A673 (cell line): ENCODE measurements at regions not wholly inside any gene's neighbourhood (a gene's known extent, or its start where the extent isn't known, plus 50 kb on each side); places are given as distances from the start of the nearest gene placed in this dataset.

Source experiments
- EZH2 ChIP-seq: fragments of 200-600 bp; sonication (generic); IDR thresholded peaks from 2 replicates; pipeline ENCODE4 v1.6.1; 2017; ENCODE audit warnings: borderline replicate concordance, low read depth, mild to moderate bottlenecking, mixed read lengths, antibody characterized with exemption, low read length; ENCODE audit not compliant: poor library complexity, severe bottlenecking
- TF ChIP-seq, protein P1 (sequence below): fragments of 300-800, 200-600 bp; sonication (generic); conservative IDR thresholded peaks from 2 replicates; pipeline ENCODE4 v1.5.1; 2017; ENCODE audit warnings: low read depth, mild to moderate bottlenecking, antibody characterized with exemption, low read length, moderate library complexity, mixed read lengths

DNA sequence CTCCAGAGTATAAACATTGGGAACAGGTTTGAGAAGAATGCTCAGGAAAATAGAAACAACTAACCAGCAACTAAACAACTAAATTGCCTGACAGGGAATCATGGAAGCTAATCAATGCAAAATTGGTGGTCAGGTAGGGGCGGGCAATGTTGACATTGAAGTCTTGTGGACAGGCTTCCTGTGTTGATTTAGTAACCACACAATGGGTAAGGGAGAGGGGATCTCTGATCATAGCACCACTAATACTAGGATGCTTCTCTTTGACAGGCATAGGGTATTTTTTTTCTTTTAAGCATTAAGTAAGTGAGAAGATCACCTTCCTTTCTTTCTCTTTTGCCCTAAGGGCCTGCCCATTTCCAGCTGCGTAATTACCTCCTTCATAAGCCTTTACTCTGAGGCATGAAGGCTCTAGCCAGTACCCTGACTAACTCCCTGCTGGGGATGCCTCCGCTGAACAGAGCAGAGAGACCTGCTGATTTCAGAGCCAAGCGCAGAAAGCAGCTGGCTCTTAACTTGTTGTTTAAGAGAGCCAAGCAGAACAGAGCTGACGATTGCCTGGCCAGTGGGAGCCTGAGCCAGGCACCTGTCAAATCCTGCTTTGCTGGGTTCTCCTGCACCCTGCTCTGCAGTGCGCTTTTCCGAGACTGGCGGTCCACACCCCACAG lies 118.7 kb downstream of the BMP2 start:
- TF ChIP-seq, protein P1, sequence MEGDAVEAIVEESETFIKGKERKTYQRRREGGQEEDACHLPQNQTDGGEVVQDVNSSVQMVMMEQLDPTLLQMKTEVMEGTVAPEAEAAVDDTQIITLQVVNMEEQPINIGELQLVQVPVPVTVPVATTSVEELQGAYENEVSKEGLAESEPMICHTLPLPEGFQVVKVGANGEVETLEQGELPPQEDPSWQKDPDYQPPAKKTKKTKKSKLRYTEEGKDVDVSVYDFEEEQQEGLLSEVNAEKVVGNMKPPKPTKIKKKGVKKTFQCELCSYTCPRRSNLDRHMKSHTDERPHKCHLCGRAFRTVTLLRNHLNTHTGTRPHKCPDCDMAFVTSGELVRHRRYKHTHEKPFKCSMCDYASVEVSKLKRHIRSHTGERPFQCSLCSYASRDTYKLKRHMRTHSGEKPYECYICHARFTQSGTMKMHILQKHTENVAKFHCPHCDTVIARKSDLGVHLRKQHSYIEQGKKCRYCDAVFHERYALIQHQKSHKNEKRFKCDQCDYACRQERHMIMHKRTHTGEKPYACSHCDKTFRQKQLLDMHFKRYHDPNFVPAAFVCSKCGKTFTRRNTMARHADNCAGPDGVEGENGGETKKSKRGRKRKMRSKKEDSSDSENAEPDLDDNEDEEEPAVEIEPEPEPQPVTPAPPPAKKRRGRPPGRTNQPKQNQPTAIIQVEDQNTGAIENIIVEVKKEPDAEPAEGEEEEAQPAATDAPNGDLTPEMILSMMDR: no peak
- TF ChIP-seq EZH2: no peak
